GOT3 (cell line): ENCODE measurements at regions not wholly inside any gene's neighbourhood (a gene's known extent, or its start where the extent isn't known, plus 50 kb on each side); places are given as distances from the start of the nearest gene placed in this dataset.
"Not testable (repeated sequence)": the region's sequence is repeated elsewhere in the genome, so short reads cannot be mapped to it uniquely, and the experiment has no call there.

Experiments used
- DNase-seq: peaks from one replicate; lab custom pipeline; 2025; ENCODE audit warnings: mixed read lengths; lab: John Stamatoyannopoulos, UW

- no peak for DNase-seq
Measured at GRCh38 chr19:30865511-30865910, 483.7 kb downstream of the TSHZ3 start.

GRCh38 chr19:30864391-30865215 lies 484.6 kb downstream of the TSHZ3 start:
- DNase-seq = no peak

GRCh38 chr19:30862876-30863275 lies 486.4 kb downstream of the TSHZ3 start:
- DNase-seq = no peak

- no peak for DNase-seq
Measured at GRCh38 chr19:30861919-30862318, 487.3 kb downstream of the TSHZ3 start.

- no peak for DNase-seq
Measured at GRCh38 chr19:30857966-30858490, 485.8 kb downstream of the ZNF536 start.

- DNase-seq = no peak
Measured at GRCh38 chr19:30857388-30857787, 485.2 kb downstream of the ZNF536 start.

- no peak for DNase-seq
Measured at GRCh38 chr19:30856786-30857185, 484.6 kb downstream of the ZNF536 start.

GRCh38 chr19:30856376-30856775 lies 484.2 kb downstream of the ZNF536 start:
- DNase-seq = no peak

GRCh38 chr19:30855442-30855841 lies 483.3 kb downstream of the ZNF536 start:
- no peak for DNase-seq

GRCh38 chr19:30854661-30855060 lies 482.5 kb downstream of the ZNF536 start:
- DNase-seq = no peak

GRCh38 chr19:30854207-30854606 lies 482.0 kb downstream of the ZNF536 start:
- no peak for DNase-seq

- no peak for DNase-seq
Measured at GRCh38 chr19:30853036-30853435, 480.9 kb downstream of the ZNF536 start.

GRCh38 chr19:30852168-30852567 lies 480.0 kb downstream of the ZNF536 start:
- no peak for DNase-seq

GRCh38 chr19:30851646-30852045 lies 479.5 kb downstream of the ZNF536 start:
- no peak for DNase-seq

- no peak for DNase-seq
Measured at GRCh38 chr19:30848636-30849425, 476.6 kb downstream of the ZNF536 start.

GRCh38 chr19:30846102-30846501 lies 473.9 kb downstream of the ZNF536 start:
- DNase-seq = no peak

- DNase-seq = no peak
Measured at GRCh38 chr19:30842926-30843325, 470.7 kb downstream of the ZNF536 start.

- no peak for DNase-seq
Measured at GRCh38 chr19:30841934-30842333, 469.8 kb downstream of the ZNF536 start.

- DNase-seq = no peak
Measured at GRCh38 chr19:30830875-30831274, 458.7 kb downstream of the ZNF536 start.

GRCh38 chr19:30825505-30825904 lies 453.3 kb downstream of the ZNF536 start:
- DNase-seq = not testable (repeated sequence)

GRCh38 chr19:30824809-30825208 lies 452.6 kb downstream of the ZNF536 start:
- DNase-seq = no peak

- no peak for DNase-seq
Measured at GRCh38 chr19:30817965-30818567, 445.9 kb downstream of the ZNF536 start.

- no peak for DNase-seq
Measured at GRCh38 chr19:30817197-30817596, 445.0 kb downstream of the ZNF536 start.
